SK-N-MC (cell line): ENCODE measurements at regions not wholly inside any gene's neighbourhood (a gene's known extent, or its start where the extent isn't known, plus 50 kb on each side); places are given as distances from the start of the nearest gene placed in this dataset.

Experiments
- EZH2 ChIP-seq: fragments of 200-600 bp; sonication (generic); IDR thresholded peaks from one replicate; pipeline ENCODE4 v1.6.1; 2017; ENCODE audit warnings: antibody characterized with exemption
- FOXP2 ChIP-seq: optimal IDR thresholded peaks from 2 replicates; pipeline ENCODE3; 2011; ENCODE audit warnings: mild to moderate bottlenecking, moderate library complexity; ENCODE audit not compliant: insufficient read depth; ENCODE audit errors: extremely low read length, control extremely low read depth
- POLR2AphosphoS5 ChIP-seq: IDR thresholded peaks from 2 replicates; pipeline ENCODE4 v1.6.1; 2012; ENCODE audit warnings: mild to moderate bottlenecking, low read depth, low read length, borderline replicate concordance

- TF ChIP-seq EZH2 = no peak
- no peak for TF ChIP-seq POLR2AphosphoS5
- TF ChIP-seq FOXP2 = no peak
These were observed 228.1 kb upstream of the RAB6C start for GRCh38 chr2:129751409-129751808.
